HG02623 (cell line): ENCODE measurements at regions not wholly inside any gene's neighbourhood (a gene's known extent, or its start where the extent isn't known, plus 50 kb on each side); places are given as distances from the start of the nearest gene placed in this dataset.

Experiments
- ATAC-seq: cut with Tn5 transposase; IDR thresholded peaks from one replicate; pipeline ENCODE4 v1.9.1; 2021; ENCODE audit warnings: moderate library complexity; ENCODE audit not compliant: unreplicated experiment

GRCh38 chr13:88071371-88071770 is 400.2 kb downstream of the SLITRK5 start:
- ATAC-seq: no peak

- ATAC-seq: no peak
These were observed 403.8 kb downstream of the SLITRK5 start for GRCh38 chr13:88074794-88075510.

GRCh38 chr13:88085036-88085435 is 413.9 kb downstream of the SLITRK5 start:
- ATAC-seq: no peak

- ATAC-seq: no peak
These were observed 415.4 kb downstream of the SLITRK5 start for GRCh38 chr13:88086577-88086976.

- no peak for ATAC-seq
These were observed 426.4 kb downstream of the SLITRK5 start for GRCh38 chr13:88097541-88097940.

GRCh38 chr13:88103824-88104223 is 432.7 kb downstream of the SLITRK5 start:
- no peak for ATAC-seq

- no peak for ATAC-seq
These were observed 433.4 kb downstream of the SLITRK5 start for GRCh38 chr13:88104576-88104975.

GRCh38 chr13:88107570-88107969 is 436.4 kb downstream of the SLITRK5 start:
- ATAC-seq: no peak

- ATAC-seq: no peak
These were observed 441.4 kb downstream of the SLITRK5 start for GRCh38 chr13:88112526-88112925.

GRCh38 chr13:88115976-88116375 is 444.8 kb downstream of the SLITRK5 start:
- ATAC-seq: no peak

- ATAC-seq: no peak
These were observed 447.8 kb downstream of the SLITRK5 start for GRCh38 chr13:88118952-88119351.

GRCh38 chr13:88124142-88124541 is 453.0 kb downstream of the SLITRK5 start:
- no peak for ATAC-seq

- ATAC-seq: no peak
These were observed 453.9 kb downstream of the SLITRK5 start for GRCh38 chr13:88125055-88125454.

GRCh38 chr13:88136098-88136790 is 465.1 kb downstream of the SLITRK5 start:
- no peak for ATAC-seq

- ATAC-seq: no peak
These were observed 471.5 kb downstream of the SLITRK5 start for GRCh38 chr13:88142653-88143052.

- ATAC-seq: no peak
These were observed 473.4 kb downstream of the SLITRK5 start for GRCh38 chr13:88144580-88144979.

- no peak for ATAC-seq
These were observed 482.2 kb downstream of the SLITRK5 start for GRCh38 chr13:88153353-88153752.

GRCh38 chr13:88154001-88154400 is 482.8 kb downstream of the SLITRK5 start:
- no peak for ATAC-seq

GRCh38 chr13:88162076-88162702 is 491.0 kb downstream of the SLITRK5 start:
- no peak for ATAC-seq

- ATAC-seq: no peak
These were observed 505.1 kb downstream of the SLITRK5 start for GRCh38 chr13:88176231-88176630.

GRCh38 chr13:88183440-88183839 is 512.3 kb downstream of the SLITRK5 start:
- no peak for ATAC-seq

- no peak for ATAC-seq
These were observed 517.8 kb downstream of the SLITRK5 start for GRCh38 chr13:88188986-88189385.
